ENCODE measurements at regions not wholly inside any gene's neighbourhood (a gene's known extent, or its start where the extent isn't known, plus 50 kb on each side); places are given as distances from the start of the nearest gene placed in this dataset.

- Histone ChIP-seq H3K27me3 (replicated peaks; ENCODE audit: insufficient read depth, low read depth, low read length, poor library complexity) (peaks cover 58% of the 10 kb centered on the region), H3K4me1 (ENCODE audit: insufficient read depth, low read length, poor library complexity, severe bottlenecking) (no peaks in the 10 kb centered on the region), H3K27ac (ENCODE audit: low read depth, low read length, poor library complexity, severe bottlenecking) (no peak overlapping the region), H3K9me3 (ENCODE audit: low read depth, low read length, poor library complexity, severe bottlenecking) (no peaks in the 10 kb centered on the region), H3K36me3 (ENCODE audit: insufficient read depth, low read length, poor library complexity, severe bottlenecking) (no peaks in the 10 kb centered on the region), H3K4me3 (ENCODE audit: low read depth, low read length, poor library complexity, severe bottlenecking) (no peak overlapping the region)
- intact Hi-C loops (cut with micrococcal nuclease; ENCODE audit: unreplicated experiment) = no loop called here
- TF ChIP-seq EZH2 (IDR thresholded peaks at IDR 0.05; ENCODE audit: borderline replicate concordance, low read depth, low read length, poor library complexity, severe bottlenecking) (no peak), CTCF (conservative IDR thresholded peaks at IDR 0.05; ENCODE audit: low read depth, low read length) (no peak)
- ChIA-PET CTCF (no interaction called here), POLR2A (ENCODE audit: low non-redundant PET) (no interaction called here)
- BruUV-seq (replicated peaks) = no TSS peak
- DNase-seq (ENCODE audit: low spot score) = no peak
Measured at GRCh38 chr5:74085782-74086181, 459.8 kb downstream of the ARHGEF28 start.

GRCh38 chr5:74085186-74085585, 459.2 kb downstream of the ARHGEF28 start:
- TF ChIP-seq EZH2 (IDR thresholded peaks at IDR 0.05; ENCODE audit: borderline replicate concordance, low read depth, low read length, poor library complexity, severe bottlenecking) = no peak
- TF ChIP-seq CTCF (conservative IDR thresholded peaks at IDR 0.05; ENCODE audit: low read depth, low read length) = no peak
- CTCF ChIA-PET = no interaction called here
- Histone ChIP-seq H3K27me3 (replicated peaks; ENCODE audit: insufficient read depth, low read depth, low read length, poor library complexity) (peaks cover 64% of the 10 kb centered on the region), H3K4me1 (ENCODE audit: insufficient read depth, low read length, poor library complexity, severe bottlenecking) (no peaks in the 10 kb centered on the region), H3K4me3 (ENCODE audit: low read depth, low read length, poor library complexity, severe bottlenecking) (no peak overlapping the region), H3K9me3 (ENCODE audit: low read depth, low read length, poor library complexity, severe bottlenecking) (no peaks in the 10 kb centered on the region), H3K36me3 (ENCODE audit: insufficient read depth, low read length, poor library complexity, severe bottlenecking) (no peaks in the 10 kb centered on the region), H3K27ac (ENCODE audit: low read depth, low read length, poor library complexity, severe bottlenecking) (no peak overlapping the region)
- POLR2A ChIA-PET (ENCODE audit: low non-redundant PET) = no interaction called here
- no peak for DNase-seq (ENCODE audit: low spot score)
- intact Hi-C loops (cut with micrococcal nuclease; ENCODE audit: unreplicated experiment) = no loop called here
- BruUV-seq (replicated peaks) = no TSS peak

- Histone ChIP-seq H3K4me3 (ENCODE audit: low read depth, low read length, poor library complexity, severe bottlenecking) (no peak overlapping the region), H3K36me3 (ENCODE audit: insufficient read depth, low read length, poor library complexity, severe bottlenecking) (no peaks in the 10 kb centered on the region), H3K4me1 (ENCODE audit: insufficient read depth, low read length, poor library complexity, severe bottlenecking) (no peaks in the 10 kb centered on the region), H3K9me3 (ENCODE audit: low read depth, low read length, poor library complexity, severe bottlenecking) (no peaks in the 10 kb centered on the region), H3K27ac (ENCODE audit: low read depth, low read length, poor library complexity, severe bottlenecking) (no peak overlapping the region), H3K27me3 (replicated peaks; ENCODE audit: insufficient read depth, low read depth, low read length, poor library complexity) (peaks cover 66% of the 10 kb centered on the region)
- ChIA-PET CTCF (no interaction called here), POLR2A (ENCODE audit: low non-redundant PET) (no interaction called here)
- no peak for TF ChIP-seq CTCF (conservative IDR thresholded peaks at IDR 0.05; ENCODE audit: low read depth, low read length)
- no peak for TF ChIP-seq EZH2 (IDR thresholded peaks at IDR 0.05; ENCODE audit: borderline replicate concordance, low read depth, low read length, poor library complexity, severe bottlenecking)
- no TSS peak for BruUV-seq (replicated peaks)
- DNase-seq (ENCODE audit: low spot score) = no peak
- intact Hi-C loops (cut with micrococcal nuclease; ENCODE audit: unreplicated experiment) = no loop called here
Measured at GRCh38 chr5:74083096-74083791, 457.2 kb downstream of the ARHGEF28 start.
